NT2/D1 (cell line): ENCODE measurements at regions not wholly inside any gene's neighbourhood (a gene's known extent, or its start where the extent isn't known, plus 50 kb on each side); places are given as distances from the start of the nearest gene placed in this dataset.

Experiments used
- YY1 ChIP-seq: IDR thresholded peaks from 2 replicates; pipeline ENCODE4 v1.6.1; 2011; ENCODE audit not compliant: insufficient read length, insufficient read depth
- ZNF274 ChIP-seq: IDR thresholded peaks from 2 replicates; pipeline ENCODE4 v1.6.1; 2011; ENCODE audit warnings: mild to moderate bottlenecking, low read depth, low read length

DNA sequence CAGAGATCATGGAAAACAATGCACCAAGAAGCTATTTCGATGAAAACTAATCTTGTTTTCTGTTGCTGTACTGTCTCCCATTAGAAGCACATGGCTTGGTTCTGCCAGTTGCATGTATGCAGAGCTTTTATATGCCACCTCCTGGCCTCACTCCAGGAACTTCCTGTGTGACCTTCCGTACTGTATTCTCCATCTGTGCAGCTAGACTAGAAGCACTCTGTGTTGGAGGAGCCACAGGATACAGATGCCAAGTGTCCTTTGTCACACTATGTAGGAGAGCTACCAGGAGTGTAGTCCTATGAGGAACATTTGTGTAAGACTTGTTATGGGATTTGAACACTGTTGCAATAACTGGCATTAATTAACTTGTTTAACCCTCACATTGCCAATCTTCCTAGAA is 503.5 kb upstream of the TPK1 start:
- TF ChIP-seq ZNF274 (no peak), YY1 (no peak)
